Heart right ventricle (tissue), 16 donors: ENCODE measurements at regions not wholly inside any gene's neighbourhood (a gene's known extent, or its start where the extent isn't known, plus 50 kb on each side); places are given as distances from the start of the nearest gene placed in this dataset.

Experiments
- ATAC-seq, 8 donors: fragments of 200-7000 bp; cut with Tn5 transposase; one replicate each; pipeline ENCODE4 v1.9.1; 2020; ENCODE audit warnings: mild to moderate bottlenecking in 8 of 8, moderate library complexity in 8 of 8, moderate number of reproducible peaks in 1 of 8
- DNase-seq, 2 donors: peaks; one replicate each; pipeline ENCODE4 v3.0.0-alpha.2; 2020
- H3K27ac ChIP-seq, 10 donors: fragments of 200-600 bp; sonication (generic) in 2 of 10; one replicate each; pipeline versions ENCODE4 v1.5.0 to v1.8.0; 2020 to 2022; ENCODE audit warnings: mild to moderate bottlenecking in 3 of 10
- H3K27me3 ChIP-seq, 7 donors: fragments of 200-600 bp; one replicate each; pipeline ENCODE4 v1.8.0; 2021 to 2022; ENCODE audit warnings: mild to moderate bottlenecking in 2 of 7
- H3K36me3 ChIP-seq, 9 donors: fragments of 200-600 bp; sonication (generic) in 1 of 9; one replicate each; pipeline versions ENCODE4 v1.5.0 to v1.8.0; 2020 to 2022; ENCODE audit warnings: mild to moderate bottlenecking in 2 of 9
- H3K4me1 ChIP-seq, 9 donors: fragments of 200-600 bp; sonication (generic) in 1 of 9; one replicate each; pipeline versions ENCODE4 v1.5.0 to v1.8.0; 2020 to 2022; ENCODE audit warnings: mild to moderate bottlenecking in 4 of 9
- H3K4me3 ChIP-seq, 10 donors: fragments of 200-600 bp; sonication (generic) in 2 of 10; one replicate each; pipeline versions ENCODE4 v1.5.0 to v1.8.0; 2020 to 2022; ENCODE audit warnings: mild to moderate bottlenecking in 7 of 10, moderate library complexity in 2 of 10
- H3K9me3 ChIP-seq, 11 donors: fragments of 200-600 bp in 10 of 11; sonication (generic) in 2 of 11; one replicate each; pipeline versions ENCODE4 v1.5.0 to v1.8.0; 2013 to 2022; ENCODE audit warnings: mild to moderate bottlenecking in 2 of 11, control low read depth in 1 of 11, moderate library complexity in 1 of 11
- WGBS, 2 donors: extraction: QIAGEN DNeasy Blood & Tissue Kit; methylation state at CpG; one replicate each; pipeline ENCODE4 v1.1.7; 2013; ENCODE audit warnings: inconsistent platforms in 1 of 2; 5-methylcytosine and 5-hydroxymethylcytosine counted together
- intact Hi-C, 10 donors: fragments of 100-400 bp; cut with DNase I; formaldehyde crosslinking; loops; one replicate each; pipeline versions ENCODE4 v1.11.1 to v1.14.2; 2022
- TF ChIP-seq, protein P1 (sequence below), 9 donors: fragments of 200-600 bp; sonication (generic) in 2 of 9; IDR thresholded peaks; one replicate each; pipeline versions ENCODE4 v1.5.0 to v1.8.0; 2021 to 2022; ENCODE audit warnings: antibody characterized with exemption in 9 of 9, mild to moderate bottlenecking in 5 of 9, moderate library complexity in 1 of 9
- donor health status: Arrhythmogenic right ventricular cardiomyopathy.
- donor health status: ischemic (EF 13 %, LVEDD 7.1; RV severe dilation, severe dysfunction).
- donor health status: healthy with polysubstance abuse.
- donor health status: DM: no; HTN: yes; CAD: no.
- donor health status: DM: no; HTN: no; CAD: no.
- donor health status: ischemic (EF 25% LVEDD 6.9; RV normal size, moderate dysfunction).
- donor health status: ischemic (EF 25% LVEDD 5.7; RV mildly dilated, moderate dysfunction).
- donor health status: healthy.
- donor health status: DM: yes; HTN: yes; CAD: no.
- donor health status: Ischemic cardiomyopathy.
- donor health status: ischemic (EF 35%, LVEDD 5.7; RV mildly dilated, moderate dysfunction).
- donor health status: nonischemic (EF 11% LVEDD 7.7; RV severe dilation, severe dysfunction).
- donor health status: DM: yes; HTN: yes; CAD: no.
- donor health status: PGD.
- donor health status: ischemic (EF 29% LVEDD 5.4; RV normal size, mild dysfunction).
- donor health status: nonischemic (EF 23%, LVEDD 6.1; RV moderate dilation, normal function).

DNA sequence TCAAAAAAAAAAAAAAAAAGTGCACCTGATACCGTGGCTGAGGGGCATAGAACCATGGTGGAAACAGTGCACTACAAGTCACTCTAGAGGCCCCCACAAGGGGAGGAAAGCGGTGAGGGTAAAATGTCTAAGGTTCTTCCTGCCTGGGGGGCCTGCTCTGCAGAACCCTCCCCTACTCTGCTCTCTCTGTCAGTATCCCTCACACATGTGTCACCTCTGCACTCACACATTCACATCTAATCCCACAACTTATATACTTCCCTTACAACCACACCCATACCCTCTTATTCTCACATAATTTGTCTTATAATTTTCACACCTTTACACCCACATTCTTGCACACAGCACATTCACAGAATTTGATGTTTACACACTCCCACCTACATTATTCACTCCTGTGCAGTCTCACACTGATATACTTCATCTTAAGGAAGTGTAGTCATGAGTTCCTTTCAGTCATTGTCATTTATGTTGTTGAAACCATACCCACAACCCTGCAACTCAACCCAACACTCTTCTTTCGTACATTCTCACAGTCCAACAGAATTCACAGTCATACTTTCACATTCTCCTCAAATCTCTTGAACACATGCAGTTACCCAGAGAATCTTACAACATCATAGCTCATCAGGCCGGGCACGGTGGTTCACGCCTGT lies 68.0 kb upstream of the PAX2 start:
- intact Hi-C loops: loop anchor here in 3 of 10 donors (10.0 kb wide), 1 partner anchor 197 kb away; no protein-coding TSS in a partner anchor
- Histone ChIP-seq H3K27ac (no peak overlapping the region), H3K36me3 (no peaks in the 10 kb centered on the region), H3K4me1 (peaks cover 0 to 4% (median 0%) of the 10 kb centered on the region in 9 donors), H3K9me3 (no peaks in the 10 kb centered on the region), H3K27me3 (peaks cover 6 to 94% (median 88%) of the 10 kb centered on the region in 7 donors), H3K4me3 (no peak overlapping the region)
- 70 to 72% methylated on average over 6 of the region's 6 CpGs for WGBS, 2 donors
- no peak for ATAC-seq
- TF ChIP-seq, protein P1, sequence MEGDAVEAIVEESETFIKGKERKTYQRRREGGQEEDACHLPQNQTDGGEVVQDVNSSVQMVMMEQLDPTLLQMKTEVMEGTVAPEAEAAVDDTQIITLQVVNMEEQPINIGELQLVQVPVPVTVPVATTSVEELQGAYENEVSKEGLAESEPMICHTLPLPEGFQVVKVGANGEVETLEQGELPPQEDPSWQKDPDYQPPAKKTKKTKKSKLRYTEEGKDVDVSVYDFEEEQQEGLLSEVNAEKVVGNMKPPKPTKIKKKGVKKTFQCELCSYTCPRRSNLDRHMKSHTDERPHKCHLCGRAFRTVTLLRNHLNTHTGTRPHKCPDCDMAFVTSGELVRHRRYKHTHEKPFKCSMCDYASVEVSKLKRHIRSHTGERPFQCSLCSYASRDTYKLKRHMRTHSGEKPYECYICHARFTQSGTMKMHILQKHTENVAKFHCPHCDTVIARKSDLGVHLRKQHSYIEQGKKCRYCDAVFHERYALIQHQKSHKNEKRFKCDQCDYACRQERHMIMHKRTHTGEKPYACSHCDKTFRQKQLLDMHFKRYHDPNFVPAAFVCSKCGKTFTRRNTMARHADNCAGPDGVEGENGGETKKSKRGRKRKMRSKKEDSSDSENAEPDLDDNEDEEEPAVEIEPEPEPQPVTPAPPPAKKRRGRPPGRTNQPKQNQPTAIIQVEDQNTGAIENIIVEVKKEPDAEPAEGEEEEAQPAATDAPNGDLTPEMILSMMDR (IDR thresholded peaks at IDR 0.05): no peak
- no peak for DNase-seq

DNA sequence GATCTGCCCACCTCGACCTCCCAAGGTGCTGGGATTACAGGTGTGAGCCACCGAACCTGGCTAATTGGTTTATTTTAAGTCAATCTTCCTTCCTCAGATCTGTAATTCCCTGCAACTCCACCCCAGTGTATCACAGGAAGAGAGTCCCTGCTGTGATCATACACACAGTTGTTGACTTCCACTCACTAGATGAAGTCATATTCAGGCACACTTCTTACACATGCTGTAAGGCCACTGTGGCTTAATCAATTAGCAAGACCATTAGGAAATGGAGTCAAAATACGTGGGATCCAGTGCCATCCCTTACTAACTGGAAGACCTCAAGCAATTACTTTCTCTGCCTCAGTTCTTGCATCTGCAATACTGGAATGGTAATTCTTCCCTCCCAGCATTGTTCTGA lies 66.1 kb upstream of the PAX2 start:
- intact Hi-C loops: loop anchor here in 3 of 10 donors (10.0 kb wide), 1 partner anchor 195 kb away; no protein-coding TSS in a partner anchor
- 8 to 13% methylated on average over 3 of the region's 3 CpGs for WGBS, 2 donors
- Histone ChIP-seq H3K4me3 (no peak overlapping the region), H3K9me3 (no peaks in the 10 kb centered on the region), H3K27ac (no peak overlapping the region), H3K27me3 (peaks cover 13 to 94% (median 88%) of the 10 kb centered on the region in 7 donors), H3K4me1 (peaks cover 0 to 4% (median 0%) of the 10 kb centered on the region in 9 donors), H3K36me3 (no peaks in the 10 kb centered on the region)
- ATAC-seq: no peak
- no peak for DNase-seq
- TF ChIP-seq, protein P1 (IDR thresholded peaks at IDR 0.05): no peak

GRCh38 chr10:100683004-100683403 lies 62.4 kb upstream of the PAX2 start:
- peaks cover 13 to 100% (median 99%) of the 10 kb centered on the region in 7 donors for H3K27me3 ChIP-seq
- no peak overlapping the region for H3K4me3 ChIP-seq
- H3K27ac ChIP-seq: no peak overlapping the region
- DNase-seq (no peak), ATAC-seq (no peak)
- H3K4me1 ChIP-seq: peaks cover 0 to 4% (median 0%) of the 10 kb centered on the region in 9 donors
- intact Hi-C loops: no loop called here
- no peaks in the 10 kb centered on the region for H3K9me3 ChIP-seq
- TF ChIP-seq, protein P1 (IDR thresholded peaks at IDR 0.05): no peak
- no peaks in the 10 kb centered on the region for H3K36me3 ChIP-seq
- WGBS, 2 donors: 29 to 32% methylated on average over 1 of the region's 1 CpG

DNA sequence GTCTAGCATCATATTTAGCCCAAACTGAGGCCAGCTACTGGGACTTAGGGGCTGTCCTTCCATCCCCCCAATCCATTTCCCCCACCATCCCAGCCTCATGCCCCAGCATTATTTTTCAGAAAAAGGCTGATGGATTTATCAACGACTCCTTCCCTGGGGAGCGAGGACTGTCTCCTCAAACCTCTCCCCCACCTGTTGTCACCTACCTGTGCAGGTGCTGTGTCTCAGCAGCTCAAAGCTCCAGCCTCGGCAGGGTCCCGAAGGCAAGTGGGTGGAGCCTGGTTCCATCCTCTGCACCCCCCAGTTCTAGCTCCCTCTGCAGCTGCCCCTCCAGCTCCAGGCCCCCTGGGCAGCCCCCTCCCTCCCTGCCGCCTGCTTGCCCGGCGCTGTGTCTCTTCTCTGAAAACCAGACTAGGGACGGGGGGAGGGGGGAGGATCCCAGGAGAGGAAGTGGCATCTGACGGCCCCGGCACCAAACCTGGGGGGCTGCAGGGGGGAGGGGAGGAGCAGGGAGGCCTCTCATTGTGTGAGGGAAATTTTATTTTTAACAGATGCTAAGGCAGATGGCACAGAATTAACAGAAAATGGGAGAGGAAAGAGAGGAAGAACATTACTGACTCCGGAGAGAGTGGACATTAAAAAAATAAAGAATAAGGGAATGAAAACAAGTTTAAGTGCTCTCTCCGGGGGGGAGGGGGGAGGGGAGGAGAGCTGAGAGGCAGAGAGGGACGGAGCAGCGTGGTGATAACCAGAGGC lies 61.7 kb upstream of the PAX2 start:
- Histone ChIP-seq H3K27me3 (peaks cover 18 to 100% (median 99%) of the 10 kb centered on the region in 7 donors), H3K4me3 (no peak overlapping the region), H3K9me3 (no peaks in the 10 kb centered on the region), H3K27ac (no peak overlapping the region), H3K4me1 (peaks cover 0 to 4% (median 0%) of the 10 kb centered on the region in 9 donors), H3K36me3 (no peaks in the 10 kb centered on the region)
- DNase-seq: no peak
- TF ChIP-seq, protein P1 (IDR thresholded peaks at IDR 0.05): no peak
- no peak for ATAC-seq
- 2% methylated on average over 14 of the region's 14 CpGs for WGBS, 2 donors
- intact Hi-C loops: no loop called here
